DND-41 (cell line): ENCODE measurements at regions not wholly inside any gene's neighbourhood (a gene's known extent, or its start where the extent isn't known, plus 50 kb on each side); places are given as distances from the start of the nearest gene placed in this dataset.

Experiments
- ATAC-seq: fragments of 200-7000 bp; cut with Tn5 transposase; 3 replicates; pipeline ENCODE4 v1.9.1; 2021; ENCODE audit warnings: low read depth; ENCODE audit not compliant: insufficient read depth
- DNase-seq: peaks from one replicate; pipeline ENCODE4 v3.0.0-alpha.2; 2020
- H2AFZ ChIP-seq: 2 replicates; pipeline ENCODE4 v1.6.0; 2012; ENCODE audit warnings: low read depth, low read length
- H3K27ac ChIP-seq: 2 replicates; pipeline ENCODE4 v1.5.1; 2012; ENCODE audit warnings: low read length, inconsistent platforms
- H3K27me3 ChIP-seq: fragments of 200-600 bp; sonication (generic); 2 replicates; pipeline ENCODE4 v1.6.0; 2012; ENCODE audit warnings: low read length, mild to moderate bottlenecking, inconsistent platforms; ENCODE audit not compliant: insufficient read depth, poor library complexity
- H3K36me3 ChIP-seq: 2 replicates; pipeline ENCODE4 v1.5.1; 2012; ENCODE audit warnings: low read length, inconsistent platforms; ENCODE audit not compliant: insufficient read depth
- H3K4me1 ChIP-seq: 2 replicates; pipeline ENCODE4 v1.5.1; 2012; ENCODE audit warnings: mild to moderate bottlenecking, low read length; ENCODE audit not compliant: insufficient read depth
- H3K4me2 ChIP-seq: 2 replicates; pipeline ENCODE4 v1.6.0; 2012; ENCODE audit warnings: mild to moderate bottlenecking, moderate library complexity, low read length, inconsistent platforms; ENCODE audit not compliant: insufficient read depth
- H3K4me3 ChIP-seq, 2 experiments: fragments of 200-600 bp in 1 of 2; shearing (Covaris generic) in 1 of 2; 2 replicates each; pipeline ENCODE4 v1.5.1; 2012 to 2016; ENCODE audit warnings: inconsistent platforms in 2 of 2, low read length in 2 of 2, mild to moderate bottlenecking in 2 of 2, low read depth in 1 of 2, moderate library complexity in 1 of 2
- H3K79me2 ChIP-seq: 2 replicates; pipeline ENCODE4 v1.6.0; 2012; ENCODE audit warnings: low read length, inconsistent platforms; ENCODE audit not compliant: insufficient read depth
- H3K9ac ChIP-seq: 2 replicates; pipeline ENCODE4 v1.6.0; 2012; ENCODE audit warnings: low read depth, mild to moderate bottlenecking, inconsistent platforms, low read length, moderate library complexity
- H3K9me3 ChIP-seq: 2 replicates; pipeline ENCODE4 v1.5.1; 2012; ENCODE audit warnings: low read length, moderate library complexity, mild to moderate bottlenecking, inconsistent platforms; ENCODE audit not compliant: insufficient read depth, severe bottlenecking
- H4K20me1 ChIP-seq: 2 replicates; pipeline ENCODE4 v1.6.0; 2012; ENCODE audit warnings: low read length; ENCODE audit not compliant: insufficient read depth
- EZH2 ChIP-seq: IDR thresholded peaks from 3 replicates; pipeline ENCODE4 v1.6.1; 2012; ENCODE audit warnings: borderline replicate concordance, low read depth, mild to moderate bottlenecking, moderate library complexity, low read length, inconsistent platforms; ENCODE audit not compliant: severe bottlenecking
- TF ChIP-seq, protein P1 (sequence below): IDR thresholded peaks from 2 replicates; pipeline ENCODE4 v1.5.1; 2012; ENCODE audit warnings: borderline replicate concordance, low read length, moderate library complexity, mild to moderate bottlenecking; ENCODE audit not compliant: poor library complexity, severe bottlenecking; ENCODE audit errors: extremely low read depth

DNA sequence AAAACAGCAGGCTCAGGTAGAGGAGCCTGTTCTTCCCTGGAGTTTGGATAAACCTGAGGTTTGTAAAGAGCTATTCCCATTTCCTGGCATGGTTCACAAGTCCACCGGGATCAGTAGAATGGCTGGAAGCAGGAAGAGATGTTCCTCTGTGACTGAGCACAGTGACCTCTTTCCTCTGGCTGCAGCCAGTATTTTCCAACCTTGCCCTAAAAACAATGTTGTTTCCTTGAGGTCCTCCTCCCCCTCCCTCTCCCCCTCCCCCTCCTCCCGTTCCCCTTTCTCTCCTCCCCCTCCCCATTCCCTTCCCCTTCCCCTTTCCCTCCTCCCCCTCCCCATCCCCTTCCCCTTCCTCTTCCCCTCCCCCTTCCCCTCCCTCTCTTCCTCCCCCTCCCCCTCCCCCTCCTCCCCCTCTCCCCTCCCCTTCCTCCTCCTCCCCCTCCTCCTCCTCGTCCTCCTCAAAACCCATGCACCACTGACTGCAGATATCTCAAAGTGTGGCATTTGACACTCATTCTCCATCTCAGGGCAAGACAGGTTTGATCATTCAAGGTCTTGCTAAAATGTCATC is 58.9 kb upstream of the MON1B start:
- no peak overlapping the region for H3K4me2 ChIP-seq
- no peak overlapping the region for H3K27ac ChIP-seq
- H3K9ac ChIP-seq = no peak overlapping the region
- no peak overlapping the region for H3K4me3 ChIP-seq
- no peaks in the 10 kb centered on the region for H3K4me1 ChIP-seq
- H3K27me3 ChIP-seq = peaks cover 2% of the 10 kb centered on the region
- H3K79me2 ChIP-seq = no peaks in the 10 kb centered on the region
- TF ChIP-seq, protein P1, sequence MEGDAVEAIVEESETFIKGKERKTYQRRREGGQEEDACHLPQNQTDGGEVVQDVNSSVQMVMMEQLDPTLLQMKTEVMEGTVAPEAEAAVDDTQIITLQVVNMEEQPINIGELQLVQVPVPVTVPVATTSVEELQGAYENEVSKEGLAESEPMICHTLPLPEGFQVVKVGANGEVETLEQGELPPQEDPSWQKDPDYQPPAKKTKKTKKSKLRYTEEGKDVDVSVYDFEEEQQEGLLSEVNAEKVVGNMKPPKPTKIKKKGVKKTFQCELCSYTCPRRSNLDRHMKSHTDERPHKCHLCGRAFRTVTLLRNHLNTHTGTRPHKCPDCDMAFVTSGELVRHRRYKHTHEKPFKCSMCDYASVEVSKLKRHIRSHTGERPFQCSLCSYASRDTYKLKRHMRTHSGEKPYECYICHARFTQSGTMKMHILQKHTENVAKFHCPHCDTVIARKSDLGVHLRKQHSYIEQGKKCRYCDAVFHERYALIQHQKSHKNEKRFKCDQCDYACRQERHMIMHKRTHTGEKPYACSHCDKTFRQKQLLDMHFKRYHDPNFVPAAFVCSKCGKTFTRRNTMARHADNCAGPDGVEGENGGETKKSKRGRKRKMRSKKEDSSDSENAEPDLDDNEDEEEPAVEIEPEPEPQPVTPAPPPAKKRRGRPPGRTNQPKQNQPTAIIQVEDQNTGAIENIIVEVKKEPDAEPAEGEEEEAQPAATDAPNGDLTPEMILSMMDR = no peak
- no peak for TF ChIP-seq EZH2
- H3K9me3 ChIP-seq = no peaks in the 10 kb centered on the region
- no peak overlapping the region for H2AFZ ChIP-seq
- H4K20me1 ChIP-seq = no peaks in the 10 kb centered on the region
- ATAC-seq (no peak), DNase-seq (no peak)
- H3K36me3 ChIP-seq = no peaks in the 10 kb centered on the region

DNA sequence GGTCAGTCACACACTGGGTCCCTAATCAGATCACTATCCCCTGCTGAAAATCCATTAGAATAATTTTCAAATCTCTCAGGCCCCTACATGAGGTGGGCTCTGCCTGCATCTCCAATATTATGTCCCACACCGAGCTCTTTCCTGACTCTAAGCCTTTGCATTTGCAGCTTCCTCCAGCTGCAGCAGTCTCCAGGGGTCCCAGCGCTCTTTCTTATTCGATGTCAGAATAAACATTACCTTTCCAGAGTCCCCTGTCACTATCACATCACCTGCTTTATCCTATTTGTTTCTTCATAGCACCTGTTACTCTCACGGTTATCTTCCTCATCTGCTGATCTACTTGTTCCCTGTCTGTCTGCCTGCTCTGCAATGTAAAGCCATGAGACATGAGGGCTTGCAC is 57.3 kb upstream of the MON1B start:
- no peak overlapping the region for H3K4me2 ChIP-seq
- no peak for ATAC-seq
- no peaks in the 10 kb centered on the region for H3K36me3 ChIP-seq
- H2AFZ ChIP-seq = no peak overlapping the region
- H3K27me3 ChIP-seq = peaks cover 2% of the 10 kb centered on the region
- no peak overlapping the region for H3K4me3 ChIP-seq
- TF ChIP-seq, protein P1 = no peak
- no peak for TF ChIP-seq EZH2
- no peaks in the 10 kb centered on the region for H3K9me3 ChIP-seq
- H3K79me2 ChIP-seq = no peaks in the 10 kb centered on the region
- no peak overlapping the region for H3K9ac ChIP-seq
- DNase-seq = no peak
- no peaks in the 10 kb centered on the region for H3K4me1 ChIP-seq
- H3K27ac ChIP-seq = no peak overlapping the region
- H4K20me1 ChIP-seq = no peaks in the 10 kb centered on the region

DNA sequence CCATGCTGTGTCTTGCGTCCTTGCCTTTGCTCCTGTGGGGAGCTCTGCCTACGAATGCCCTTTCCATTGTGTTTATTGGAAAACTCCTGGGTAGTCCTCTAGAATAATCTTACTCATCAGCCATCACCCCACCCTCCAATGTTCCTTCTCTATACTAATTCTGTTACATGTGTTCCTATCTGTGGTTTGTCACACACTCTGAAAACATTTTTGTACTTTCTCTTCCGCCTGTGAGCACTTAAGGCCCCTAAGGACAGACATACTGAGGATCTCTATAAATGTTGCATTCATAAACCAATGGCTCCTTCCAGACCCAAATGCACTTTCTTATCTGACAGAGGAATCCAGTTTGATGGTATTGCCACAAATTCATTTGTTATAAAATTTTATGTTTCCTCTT is 53.9 kb upstream of the MON1B start:
- ATAC-seq (no peak), DNase-seq (no peak)
- no peaks in the 10 kb centered on the region for H3K9me3 ChIP-seq
- no peaks in the 10 kb centered on the region for H3K27me3 ChIP-seq
- no peak overlapping the region for H3K4me3 ChIP-seq
- H2AFZ ChIP-seq = no peak overlapping the region
- no peaks in the 10 kb centered on the region for H4K20me1 ChIP-seq
- no peaks in the 10 kb centered on the region for H3K36me3 ChIP-seq
- TF ChIP-seq EZH2 = no peak
- TF ChIP-seq, protein P1 = no peak
- H3K4me1 ChIP-seq = no peaks in the 10 kb centered on the region
- H3K79me2 ChIP-seq = no peaks in the 10 kb centered on the region
- H3K9ac ChIP-seq = no peak overlapping the region
- no peak overlapping the region for H3K4me2 ChIP-seq
- no peak overlapping the region for H3K27ac ChIP-seq
